ENCODE measurements at regions not wholly inside any gene's neighbourhood (a gene's known extent, or its start where the extent isn't known, plus 50 kb on each side); places are given as distances from the start of the nearest gene placed in this dataset.

GRCh38 chr4:147355032-147355656 is 125.8 kb upstream of the EDNRA start:
- Histone ChIP-seq H3K27me3 (ENCODE audit: insufficient read depth, insufficient read length) (no peaks in the 10 kb centered on the region), H3K4me1 (ENCODE audit: insufficient read depth, insufficient read length) (no peaks in the 10 kb centered on the region), H3K9me3 (ENCODE audit: insufficient read depth, low read length) (no peaks in the 10 kb centered on the region), H3K4me3 (ENCODE audit: insufficient read length, low read depth) (no peak overlapping the region), H3K36me3 (ENCODE audit: insufficient read depth, insufficient read length, low read length) (no peaks in the 10 kb centered on the region), H3K9ac (ENCODE audit: insufficient read length, low read depth) (no peak overlapping the region)
- no peak for TF ChIP-seq YY1 (IDR thresholded peaks at IDR 0.05; ENCODE audit: insufficient read depth, insufficient read length)
- TF ChIP-seq ZNF274 (IDR thresholded peaks at IDR 0.05; ENCODE audit: low read depth, low read length): no peak
- no peak for TF ChIP-seq SUZ12 (IDR thresholded peaks at IDR 0.05; ENCODE audit: extremely low read depth, insufficient read depth, insufficient read length)
- DNase-seq (ENCODE audit: low read depth, low spot score): no peak

- no peaks in the 10 kb centered on the region for H3K9me3 ChIP-seq (ENCODE audit: insufficient read depth, low read length)
- no peak for DNase-seq (ENCODE audit: low read depth, low spot score)
- H3K4me3 ChIP-seq (ENCODE audit: insufficient read length, low read depth): no peak overlapping the region
- no peaks in the 10 kb centered on the region for H3K36me3 ChIP-seq (ENCODE audit: insufficient read depth, insufficient read length, low read length)
- no peaks in the 10 kb centered on the region for H3K27me3 ChIP-seq (ENCODE audit: insufficient read depth, insufficient read length)
- H3K9ac ChIP-seq (ENCODE audit: insufficient read length, low read depth): no peak overlapping the region
- no peaks in the 10 kb centered on the region for H3K4me1 ChIP-seq (ENCODE audit: insufficient read depth, insufficient read length)
- TF ChIP-seq ZNF274 (IDR thresholded peaks at IDR 0.05; ENCODE audit: low read depth, low read length) (no peak), YY1 (IDR thresholded peaks at IDR 0.05; ENCODE audit: insufficient read depth, insufficient read length) (no peak), SUZ12 (IDR thresholded peaks at IDR 0.05; ENCODE audit: extremely low read depth, insufficient read depth, insufficient read length) (no peak)
These were observed 125.0 kb upstream of the EDNRA start for GRCh38 chr4:147355847-147356246.

- H3K4me3 ChIP-seq (ENCODE audit: insufficient read length, low read depth): no peak overlapping the region
- no peaks in the 10 kb centered on the region for H3K36me3 ChIP-seq (ENCODE audit: insufficient read depth, insufficient read length, low read length)
- TF ChIP-seq SUZ12 (IDR thresholded peaks at IDR 0.05; ENCODE audit: extremely low read depth, insufficient read depth, insufficient read length): no peak
- no peak for TF ChIP-seq ZNF274 (IDR thresholded peaks at IDR 0.05; ENCODE audit: low read depth, low read length)
- no peak for TF ChIP-seq YY1 (IDR thresholded peaks at IDR 0.05; ENCODE audit: insufficient read depth, insufficient read length)
- no peaks in the 10 kb centered on the region for H3K9me3 ChIP-seq (ENCODE audit: insufficient read depth, low read length)
- H3K27me3 ChIP-seq (ENCODE audit: insufficient read depth, insufficient read length): no peaks in the 10 kb centered on the region
- no peaks in the 10 kb centered on the region for H3K4me1 ChIP-seq (ENCODE audit: insufficient read depth, insufficient read length)
- no peak for DNase-seq (ENCODE audit: low read depth, low spot score)
- no peak overlapping the region for H3K9ac ChIP-seq (ENCODE audit: insufficient read length, low read depth)
These were observed 120.6 kb upstream of the EDNRA start for GRCh38 chr4:147360301-147360700.

DNA sequence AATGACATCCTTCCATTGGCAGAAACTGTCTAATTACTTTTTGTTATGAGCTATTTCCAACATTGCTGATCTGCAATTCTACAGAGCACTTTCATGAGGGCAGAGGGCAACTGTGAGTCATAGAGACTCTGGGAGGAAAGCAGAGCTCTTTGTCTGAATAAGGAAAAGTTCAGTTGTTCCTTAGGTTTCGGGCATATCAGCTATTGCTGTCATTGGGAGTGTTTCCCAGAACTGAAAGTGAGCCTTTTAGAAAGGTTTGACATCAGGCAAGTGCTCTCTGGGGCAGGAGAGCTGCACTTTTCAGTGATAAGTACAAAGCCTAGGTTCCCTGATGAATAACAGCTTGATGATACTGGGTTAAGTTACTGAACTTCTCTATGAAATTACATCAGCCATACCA is 119.2 kb upstream of the EDNRA start:
- H3K9ac ChIP-seq (ENCODE audit: insufficient read length, low read depth): no peak overlapping the region
- H3K4me3 ChIP-seq (ENCODE audit: insufficient read length, low read depth): no peak overlapping the region
- H3K9me3 ChIP-seq (ENCODE audit: insufficient read depth, low read length): no peaks in the 10 kb centered on the region
- H3K27me3 ChIP-seq (ENCODE audit: insufficient read depth, insufficient read length): no peaks in the 10 kb centered on the region
- TF ChIP-seq ZNF274 (IDR thresholded peaks at IDR 0.05; ENCODE audit: low read depth, low read length): no peak
- TF ChIP-seq SUZ12 (IDR thresholded peaks at IDR 0.05; ENCODE audit: extremely low read depth, insufficient read depth, insufficient read length): no peak
- no peak for TF ChIP-seq YY1 (IDR thresholded peaks at IDR 0.05; ENCODE audit: insufficient read depth, insufficient read length)
- no peak for DNase-seq (ENCODE audit: low read depth, low spot score)
- no peaks in the 10 kb centered on the region for H3K36me3 ChIP-seq (ENCODE audit: insufficient read depth, insufficient read length, low read length)
- no peaks in the 10 kb centered on the region for H3K4me1 ChIP-seq (ENCODE audit: insufficient read depth, insufficient read length)

DNA sequence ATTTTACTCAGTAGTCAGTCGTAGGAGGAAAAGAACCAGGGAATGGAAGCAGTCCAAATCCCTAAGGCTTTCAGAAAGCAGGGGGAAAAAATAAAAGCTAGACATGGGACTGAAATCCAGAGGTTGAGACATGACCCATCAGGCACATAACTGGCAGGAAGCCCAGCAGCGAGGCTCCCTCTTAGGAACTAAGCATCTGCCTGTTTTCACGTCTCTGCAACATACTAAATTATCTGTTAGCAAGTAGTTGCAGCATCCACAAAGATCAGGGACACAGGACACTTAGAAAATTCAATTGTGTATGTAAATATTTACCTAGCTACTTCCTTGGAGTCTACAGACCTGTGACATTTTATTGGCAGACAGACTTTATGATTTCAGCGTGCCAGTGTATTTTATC is 118.0 kb upstream of the EDNRA start:
- TF ChIP-seq YY1 (IDR thresholded peaks at IDR 0.05; ENCODE audit: insufficient read depth, insufficient read length) (no peak), SUZ12 (IDR thresholded peaks at IDR 0.05; ENCODE audit: extremely low read depth, insufficient read depth, insufficient read length) (no peak), ZNF274 (IDR thresholded peaks at IDR 0.05; ENCODE audit: low read depth, low read length) (no peak)
- Histone ChIP-seq H3K4me1 (ENCODE audit: insufficient read depth, insufficient read length) (no peaks in the 10 kb centered on the region), H3K4me3 (ENCODE audit: insufficient read length, low read depth) (no peak overlapping the region), H3K9me3 (ENCODE audit: insufficient read depth, low read length) (no peaks in the 10 kb centered on the region), H3K36me3 (ENCODE audit: insufficient read depth, insufficient read length, low read length) (no peaks in the 10 kb centered on the region), H3K27me3 (ENCODE audit: insufficient read depth, insufficient read length) (no peaks in the 10 kb centered on the region), H3K9ac (ENCODE audit: insufficient read length, low read depth) (no peak overlapping the region)
- DNase-seq (ENCODE audit: low read depth, low spot score): no peak

GRCh38 chr4:147363514-147363913 is 117.4 kb upstream of the EDNRA start:
- Histone ChIP-seq H3K4me1 (ENCODE audit: insufficient read depth, insufficient read length) (no peaks in the 10 kb centered on the region), H3K27me3 (ENCODE audit: insufficient read depth, insufficient read length) (no peaks in the 10 kb centered on the region), H3K9ac (ENCODE audit: insufficient read length, low read depth) (no peak overlapping the region), H3K4me3 (ENCODE audit: insufficient read length, low read depth) (no peak overlapping the region), H3K9me3 (ENCODE audit: insufficient read depth, low read length) (no peaks in the 10 kb centered on the region), H3K36me3 (ENCODE audit: insufficient read depth, insufficient read length, low read length) (no peaks in the 10 kb centered on the region)
- TF ChIP-seq YY1 (IDR thresholded peaks at IDR 0.05; ENCODE audit: insufficient read depth, insufficient read length): no peak
- no peak for TF ChIP-seq ZNF274 (IDR thresholded peaks at IDR 0.05; ENCODE audit: low read depth, low read length)
- TF ChIP-seq SUZ12 (IDR thresholded peaks at IDR 0.05; ENCODE audit: extremely low read depth, insufficient read depth, insufficient read length): no peak
- DNase-seq (ENCODE audit: low read depth, low spot score): no peak

DNA sequence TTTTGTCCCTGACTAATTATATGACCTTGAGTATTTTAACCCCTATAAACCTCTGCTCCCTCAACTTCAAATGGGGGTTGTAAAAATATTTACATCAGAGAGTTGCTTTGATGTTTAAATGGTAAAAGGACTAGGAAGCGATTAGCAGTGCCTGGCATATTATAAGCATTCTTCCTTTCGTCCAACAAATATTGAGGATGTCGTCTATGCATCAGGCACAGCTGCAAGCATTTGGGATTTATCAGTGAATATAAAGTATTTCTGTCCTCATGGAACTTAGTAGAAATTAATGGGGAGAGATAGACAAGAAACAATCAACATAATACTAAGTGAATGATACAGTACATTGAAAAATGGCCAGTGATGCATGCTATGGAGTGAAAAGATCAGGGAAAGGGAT is 115.5 kb upstream of the EDNRA start:
- no peak overlapping the region for H3K9ac ChIP-seq (ENCODE audit: insufficient read length, low read depth)
- H3K4me3 ChIP-seq (ENCODE audit: insufficient read length, low read depth): no peak overlapping the region
- TF ChIP-seq YY1 (IDR thresholded peaks at IDR 0.05; ENCODE audit: insufficient read depth, insufficient read length) (no peak), SUZ12 (IDR thresholded peaks at IDR 0.05; ENCODE audit: extremely low read depth, insufficient read depth, insufficient read length) (no peak), ZNF274 (IDR thresholded peaks at IDR 0.05; ENCODE audit: low read depth, low read length) (no peak)
- H3K27me3 ChIP-seq (ENCODE audit: insufficient read depth, insufficient read length): no peaks in the 10 kb centered on the region
- H3K4me1 ChIP-seq (ENCODE audit: insufficient read depth, insufficient read length): no peaks in the 10 kb centered on the region
- no peaks in the 10 kb centered on the region for H3K9me3 ChIP-seq (ENCODE audit: insufficient read depth, low read length)
- no peaks in the 10 kb centered on the region for H3K36me3 ChIP-seq (ENCODE audit: insufficient read depth, insufficient read length, low read length)
- no peak for DNase-seq (ENCODE audit: low read depth, low spot score)

Data from NT2/D1 (cell line).